ENCODE measurements at regions not wholly inside any gene's neighbourhood (a gene's known extent, or its start where the extent isn't known, plus 50 kb on each side); places are given as distances from the start of the nearest gene placed in this dataset.
A peak's percentile ranks its signal among the peaks of the same experiment; 100 is the strongest.

- Histone ChIP-seq H3K4me1 (ENCODE audit: insufficient read depth, low read length, severe bottlenecking) (no peaks in the 10 kb centered on the region), H4K20me1 (ENCODE audit: insufficient read depth, low read length) (no peaks in the 10 kb centered on the region), H3K27me3 (ENCODE audit: insufficient read depth, low read length) (no peaks in the 10 kb centered on the region), H3K27ac (ENCODE audit: low read depth, low read length, poor library complexity, severe bottlenecking) (no peak overlapping the region), H3K9me3 (ENCODE audit: low read length) (no peaks in the 10 kb centered on the region), H2AFZ (ENCODE audit: low read length) (no peak overlapping the region), H3K36me3 (ENCODE audit: insufficient read depth, low read length) (no peaks in the 10 kb centered on the region), H3K4me2 (ENCODE audit: low read length) (no peak overlapping the region), H3K9me2 (ENCODE audit: low read depth, low read length) (no peaks in the 10 kb centered on the region), H3K79me2 (ENCODE audit: insufficient read depth, low read length) (no peaks in the 10 kb centered on the region), H3K9ac (ENCODE audit: low read length) (no peak overlapping the region), H3K4me3 (ENCODE audit: low read depth, low read length, poor library complexity, severe bottlenecking) (no peak overlapping the region), H3F3A (ENCODE audit: insufficient read depth, low read length) (no peaks in the 10 kb centered on the region)
- TF ChIP-seq EZH2 (IDR thresholded peaks at IDR 0.05; ENCODE audit: borderline replicate concordance, low read length) = no peak
- TF ChIP-seq CTCF (IDR thresholded peaks at IDR 0.05; ENCODE audit: low read length) = no peak
These were observed 664.5 kb upstream of the VSTM2A start for GRCh38 chr7:53877688-53878087.

GRCh38 chr7:53900856-53901528, 641.2 kb upstream of the VSTM2A start:
- Histone ChIP-seq H3K4me1 (ENCODE audit: insufficient read depth, low read length, severe bottlenecking) (no peaks in the 10 kb centered on the region), H2AFZ (ENCODE audit: low read length) (no peak overlapping the region), H3K79me2 (ENCODE audit: insufficient read depth, low read length) (no peaks in the 10 kb centered on the region), H3K4me2 (ENCODE audit: low read length) (no peak overlapping the region), H3K36me3 (ENCODE audit: insufficient read depth, low read length) (no peaks in the 10 kb centered on the region), H4K20me1 (ENCODE audit: insufficient read depth, low read length) (no peaks in the 10 kb centered on the region), H3K9ac (ENCODE audit: low read length) (no peak overlapping the region), H3K4me3 (ENCODE audit: low read depth, low read length, poor library complexity, severe bottlenecking) (no peak overlapping the region), H3K9me2 (ENCODE audit: low read depth, low read length) (no peaks in the 10 kb centered on the region), H3K27me3 (ENCODE audit: insufficient read depth, low read length) (no peaks in the 10 kb centered on the region), H3K9me3 (ENCODE audit: low read length) (no peaks in the 10 kb centered on the region), H3K27ac (ENCODE audit: low read depth, low read length, poor library complexity, severe bottlenecking) (no peak overlapping the region), H3F3A (ENCODE audit: insufficient read depth, low read length) (no peaks in the 10 kb centered on the region)
- TF ChIP-seq EZH2 (IDR thresholded peaks at IDR 0.05; ENCODE audit: borderline replicate concordance, low read length) (no peak), CTCF (IDR thresholded peaks at IDR 0.05; ENCODE audit: low read length) (peak; percentile 21; the same call in 1 of the 2 replicates)

GRCh38 chr7:53904355-53904754, 637.8 kb upstream of the VSTM2A start:
- Histone ChIP-seq H2AFZ (ENCODE audit: low read length) (no peak overlapping the region), H3K36me3 (ENCODE audit: insufficient read depth, low read length) (no peaks in the 10 kb centered on the region)

More at GRCh38 chr7:53904355-53904754, 637.8 kb upstream of the VSTM2A start:
- no peaks in the 10 kb centered on the region for H3K9me3 ChIP-seq (ENCODE audit: low read length)
- no peak overlapping the region for H3K4me2 ChIP-seq (ENCODE audit: low read length)
- no peaks in the 10 kb centered on the region for H3K9me2 ChIP-seq (ENCODE audit: low read depth, low read length)
- H3K9ac ChIP-seq (ENCODE audit: low read length) = no peak overlapping the region
- no peaks in the 10 kb centered on the region for H4K20me1 ChIP-seq (ENCODE audit: insufficient read depth, low read length)
- H3F3A ChIP-seq (ENCODE audit: insufficient read depth, low read length) = no peaks in the 10 kb centered on the region
- H3K27ac ChIP-seq (ENCODE audit: low read depth, low read length, poor library complexity, severe bottlenecking) = no peak overlapping the region
- H3K4me3 ChIP-seq (ENCODE audit: low read depth, low read length, poor library complexity, severe bottlenecking) = no peak overlapping the region
- no peaks in the 10 kb centered on the region for H3K79me2 ChIP-seq (ENCODE audit: insufficient read depth, low read length)
- no peaks in the 10 kb centered on the region for H3K27me3 ChIP-seq (ENCODE audit: insufficient read depth, low read length)
- TF ChIP-seq EZH2 (IDR thresholded peaks at IDR 0.05; ENCODE audit: borderline replicate concordance, low read length) = no peak
- no peak for TF ChIP-seq CTCF (IDR thresholded peaks at IDR 0.05; ENCODE audit: low read length)
- no peaks in the 10 kb centered on the region for H3K4me1 ChIP-seq (ENCODE audit: insufficient read depth, low read length, severe bottlenecking)
